22Rv1 (cell line): ENCODE measurements at regions not wholly inside any gene's neighbourhood (a gene's known extent, or its start where the extent isn't known, plus 50 kb on each side); places are given as distances from the start of the nearest gene placed in this dataset.

ENCODE experiments used
- CTCF ChIP-seq: fragments of 450-650 bp; IDR thresholded peaks from 2 replicates; pipeline ENCODE4 v1.5.1; 2017; ENCODE audit warnings: mild to moderate bottlenecking
- ZFX ChIP-seq: fragments of 450-650 bp; IDR thresholded peaks from 2 replicates; pipeline ENCODE4 v1.6.1; 2017; ENCODE audit warnings: antibody characterized with exemption, borderline replicate concordance

DNA sequence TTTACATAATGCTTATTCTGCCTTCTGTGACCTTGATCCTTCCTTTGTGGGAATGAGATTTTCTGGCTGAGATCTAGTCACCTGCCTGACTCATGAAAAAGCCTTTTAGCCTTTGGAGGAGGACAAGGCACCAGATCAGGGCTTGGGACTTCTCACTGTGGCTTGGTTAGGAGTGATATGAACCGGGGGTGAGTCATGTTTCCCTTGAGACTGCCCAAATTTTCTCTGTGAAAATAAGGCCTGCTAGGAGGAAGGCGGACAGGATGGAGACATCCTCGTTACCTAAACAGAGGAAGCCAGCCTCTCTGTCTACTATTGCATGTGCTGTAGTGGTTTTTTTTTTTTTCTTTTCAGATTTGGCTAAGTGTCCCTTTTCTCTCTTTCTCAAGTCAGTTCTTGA, 57.8 kb downstream of the EVX1 start:
- TF ChIP-seq CTCF: no peak
- TF ChIP-seq ZFX: no peak
